ENCODE measurements at regions not wholly inside any gene's neighbourhood (a gene's known extent, or its start where the extent isn't known, plus 50 kb on each side); places are given as distances from the start of the nearest gene placed in this dataset.

DNA sequence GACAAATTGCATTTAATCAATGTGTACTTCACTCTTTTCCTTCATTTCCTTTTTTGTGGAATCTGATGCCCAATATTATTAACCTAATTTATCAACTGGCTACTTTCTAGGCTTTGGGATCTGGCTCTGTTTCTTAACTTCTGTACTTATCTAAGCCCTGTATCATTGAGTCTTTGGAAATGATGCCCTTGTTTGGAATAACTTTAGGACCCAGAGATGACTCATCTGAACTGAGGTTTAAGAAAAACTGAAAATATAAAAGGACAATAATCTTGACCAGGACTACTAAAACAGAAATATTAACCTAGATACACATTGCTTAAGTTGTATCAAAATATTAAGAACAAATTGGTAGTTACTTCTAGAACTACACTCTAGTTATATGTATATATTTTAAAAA lies 600.8 kb downstream of the CPS1 start (continued):
- TF ChIP-seq SIX5 (IDR thresholded peaks at IDR 0.05; ENCODE audit: low read depth, low read length) (no peak), CHD1 (IDR thresholded peaks at IDR 0.05; ENCODE audit: low read depth, low read length) (no peak)
- TF ChIP-seq, protein P1, sequence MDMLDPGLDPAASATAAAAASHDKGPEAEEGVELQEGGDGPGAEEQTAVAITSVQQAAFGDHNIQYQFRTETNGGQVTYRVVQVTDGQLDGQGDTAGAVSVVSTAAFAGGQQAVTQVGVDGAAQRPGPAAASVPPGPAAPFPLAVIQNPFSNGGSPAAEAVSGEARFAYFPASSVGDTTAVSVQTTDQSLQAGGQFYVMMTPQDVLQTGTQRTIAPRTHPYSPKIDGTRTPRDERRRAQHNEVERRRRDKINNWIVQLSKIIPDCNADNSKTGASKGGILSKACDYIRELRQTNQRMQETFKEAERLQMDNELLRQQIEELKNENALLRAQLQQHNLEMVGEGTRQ (IDR thresholded peaks at IDR 0.05; ENCODE audit: low read length) = no peak
